ENCODE measurements at regions not wholly inside any gene's neighbourhood (a gene's known extent, or its start where the extent isn't known, plus 50 kb on each side); places are given as distances from the start of the nearest gene placed in this dataset.

DNA sequence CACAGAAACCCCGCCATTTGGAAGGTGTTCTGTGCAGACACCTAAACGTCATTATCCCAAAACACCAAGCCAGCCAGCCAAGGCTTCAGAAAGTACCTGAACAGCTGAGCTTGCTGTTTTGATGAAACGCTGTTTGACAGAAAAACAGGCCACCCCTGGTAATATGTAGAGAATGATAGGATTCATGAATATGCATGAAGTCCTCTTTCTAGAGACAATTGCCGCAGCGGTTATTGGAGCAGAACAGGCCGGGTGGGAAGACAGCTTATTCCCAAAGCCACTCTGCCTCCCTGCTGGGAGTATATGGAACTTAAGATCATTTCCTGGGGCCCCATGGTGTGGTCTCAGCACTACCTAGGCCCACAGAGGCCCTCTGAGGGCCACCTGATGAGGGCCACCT is 229.5 kb downstream of the UQCRFS1 start:
- DNase-seq (ENCODE audit: low read depth in 4 of 4, low spot score in 3 of 4) = no peak

DNA sequence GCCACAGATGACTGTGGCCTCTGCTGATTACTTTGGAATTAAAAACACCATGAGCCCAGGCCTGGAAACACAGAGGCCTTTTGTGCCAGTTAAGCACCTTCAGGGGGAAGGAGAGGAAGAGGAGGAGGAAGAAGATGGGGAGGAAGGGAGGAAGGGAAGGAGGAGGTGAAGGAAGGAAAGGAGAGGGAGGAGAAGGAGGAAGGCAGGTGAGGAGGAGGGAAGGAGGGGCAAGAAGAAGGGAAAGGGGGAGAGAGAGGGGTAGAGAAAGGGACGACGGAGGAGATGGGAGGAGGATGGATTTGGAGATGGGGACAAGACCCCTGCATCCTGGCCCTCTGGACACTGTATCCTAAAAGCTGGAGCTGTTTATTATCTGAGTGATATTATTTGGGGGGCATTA is 231.0 kb downstream of the UQCRFS1 start:
- no peak for DNase-seq (ENCODE audit: low read depth in 4 of 4, low spot score in 3 of 4)

DNA sequence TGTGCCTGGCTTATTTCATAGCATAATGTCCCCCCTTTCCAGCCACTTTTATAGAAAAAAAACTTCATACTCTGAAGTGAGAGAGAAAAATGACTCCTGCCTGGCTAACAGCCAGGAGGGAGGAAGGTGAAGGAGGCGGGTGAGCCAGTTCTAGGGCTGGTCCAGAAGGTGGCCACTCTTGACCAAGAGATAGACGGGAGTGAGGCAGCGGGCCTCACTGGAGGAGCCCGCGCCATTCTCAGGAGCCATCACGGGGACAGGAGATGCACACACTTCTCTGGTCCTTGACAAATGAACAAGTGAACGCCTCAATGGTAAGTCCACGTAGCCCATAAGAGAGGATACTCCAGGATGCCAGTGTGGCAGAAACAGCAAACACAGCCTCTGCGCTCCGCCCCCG is 231.4 kb downstream of the UQCRFS1 start:
- DNase-seq (ENCODE audit: low read depth in 4 of 4, low spot score in 3 of 4) = no peak

DNA sequence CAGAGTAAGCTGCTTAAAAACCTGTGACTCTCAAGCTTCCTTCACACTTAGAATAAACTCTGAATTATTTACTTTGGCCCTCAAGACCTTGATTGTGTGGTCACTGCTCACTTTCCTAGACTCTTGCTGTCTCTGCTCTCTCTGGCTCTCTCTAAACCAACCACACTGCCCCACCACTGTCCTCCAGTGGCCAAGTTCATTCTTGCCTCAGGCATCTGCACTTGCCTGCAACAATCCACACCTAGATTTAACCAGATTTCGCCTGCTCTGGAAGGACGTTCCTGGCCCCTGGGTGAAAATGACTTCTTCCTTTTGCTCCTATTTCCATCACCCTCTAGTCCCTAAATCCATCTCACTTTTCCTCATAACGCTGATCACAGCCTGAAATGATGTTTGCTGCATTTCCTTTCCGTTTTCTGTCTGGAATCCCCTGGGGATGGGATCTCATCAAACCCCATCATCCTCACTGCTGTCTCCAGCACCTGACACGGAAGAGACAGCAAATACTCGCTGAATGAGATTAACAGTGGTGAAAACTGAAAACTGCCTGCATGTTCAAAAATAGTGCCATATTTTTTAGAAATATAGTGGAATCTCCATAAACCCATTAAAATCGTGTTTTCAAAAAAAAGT is 232.6 kb downstream of the UQCRFS1 start:
- DNase-seq (ENCODE audit: low read depth in 4 of 4, low spot score in 3 of 4) = no peak

DNA sequence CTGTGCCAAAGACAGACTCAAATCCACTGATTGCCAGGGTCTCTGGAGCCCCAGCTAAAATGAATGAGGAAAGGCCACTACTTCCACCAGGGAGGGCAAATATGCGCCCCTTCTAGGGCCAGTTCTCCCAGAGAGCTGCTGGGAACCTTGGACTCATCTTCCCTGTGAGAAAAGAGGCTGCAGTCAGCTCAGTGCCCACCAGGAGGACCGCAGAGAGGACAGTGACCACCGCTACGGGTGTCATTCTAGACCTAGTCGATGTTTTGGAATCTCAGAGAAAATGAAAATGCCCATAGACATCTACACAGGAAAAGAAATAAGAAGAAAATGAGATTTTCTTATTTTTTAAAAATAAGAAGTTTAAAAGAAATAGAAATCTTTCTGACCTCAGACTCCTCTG is 235.1 kb downstream of the UQCRFS1 start:
- no peak for DNase-seq (ENCODE audit: low read depth in 4 of 4, low spot score in 3 of 4)

DNA sequence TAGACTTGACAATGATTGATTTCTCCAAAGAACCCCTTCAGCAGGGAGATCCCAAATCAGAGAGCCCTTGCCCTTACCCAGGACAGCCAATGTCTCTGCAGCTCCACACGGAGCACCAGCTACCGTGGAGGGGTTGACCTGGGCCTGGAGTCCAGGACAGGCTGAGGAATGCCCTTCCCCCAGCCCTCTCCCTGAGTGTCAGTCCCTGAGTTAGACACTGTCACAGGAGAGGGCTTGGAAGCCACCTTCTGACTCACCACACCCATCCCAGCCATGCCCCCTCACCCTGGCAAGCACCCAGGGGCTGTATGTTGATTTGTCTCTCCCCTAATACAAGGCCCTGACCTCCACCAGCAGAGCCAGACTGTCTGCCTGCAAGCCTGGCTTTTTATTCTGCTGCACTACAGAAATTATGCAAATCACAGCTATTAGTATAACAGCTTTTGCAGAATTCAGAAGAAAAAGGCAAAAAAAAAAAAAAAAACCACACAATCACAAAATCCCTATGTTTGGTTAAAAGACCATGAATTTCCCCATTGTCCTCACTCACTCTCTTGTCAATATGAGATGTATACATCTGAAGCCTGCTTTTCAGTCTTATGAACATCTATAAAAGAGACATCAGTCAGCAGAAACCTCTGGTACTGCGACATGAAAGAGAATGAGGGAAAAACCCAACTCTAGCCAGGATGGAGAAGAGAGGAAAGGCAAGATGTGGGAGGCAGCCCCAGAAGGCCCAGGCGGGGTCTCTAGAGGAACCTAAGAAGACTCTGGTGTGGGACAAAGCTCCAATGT is 240.7 kb downstream of the UQCRFS1 start:
- DNase-seq (ENCODE audit: low read depth in 4 of 4, low spot score in 3 of 4) = no peak

DNA sequence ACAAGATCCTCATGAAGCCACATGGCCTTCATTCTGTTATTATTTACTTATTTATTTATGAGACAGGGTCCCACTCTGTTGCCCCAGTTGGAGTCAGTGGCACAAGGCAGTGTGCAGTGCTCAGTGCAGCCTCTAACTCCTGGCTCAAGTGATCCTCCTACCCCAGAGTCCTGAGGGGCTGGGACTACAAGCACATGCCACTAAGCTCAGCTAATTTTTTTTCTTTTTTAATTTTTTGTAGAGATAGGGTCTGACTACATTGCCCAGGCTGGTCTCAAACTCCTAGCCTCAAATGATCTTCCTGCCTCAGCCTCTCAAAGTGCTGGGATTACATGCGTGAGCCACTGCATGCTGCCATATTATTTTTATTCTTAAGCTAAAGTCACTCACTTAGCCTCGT is 241.4 kb downstream of the UQCRFS1 start:
- DNase-seq (ENCODE audit: low read depth in 4 of 4, low spot score in 3 of 4) = no peak

DNA sequence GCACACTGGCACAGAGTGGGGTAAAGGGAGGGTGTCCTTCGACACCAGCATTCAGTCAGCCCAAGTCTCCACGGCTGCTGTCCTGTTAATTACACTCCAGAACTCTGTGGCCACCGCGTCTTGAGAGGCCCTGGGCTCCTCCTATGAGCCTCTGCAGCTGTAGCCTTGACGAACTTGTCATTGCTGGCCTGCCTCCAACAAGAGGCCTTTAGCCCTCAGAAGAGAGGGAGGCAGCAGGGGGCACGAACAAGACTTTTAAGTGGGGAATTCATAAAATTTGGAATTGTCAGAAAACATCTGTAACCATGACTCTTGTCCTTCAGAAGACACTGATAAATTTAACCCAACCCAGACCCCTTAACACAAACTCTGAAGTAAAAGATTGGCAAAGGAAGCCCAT is 241.9 kb downstream of the UQCRFS1 start:
- peak; percentile 58 to 71 (median 65) for DNase-seq (ENCODE audit: low read depth in 4 of 4, low spot score in 3 of 4)

DNA sequence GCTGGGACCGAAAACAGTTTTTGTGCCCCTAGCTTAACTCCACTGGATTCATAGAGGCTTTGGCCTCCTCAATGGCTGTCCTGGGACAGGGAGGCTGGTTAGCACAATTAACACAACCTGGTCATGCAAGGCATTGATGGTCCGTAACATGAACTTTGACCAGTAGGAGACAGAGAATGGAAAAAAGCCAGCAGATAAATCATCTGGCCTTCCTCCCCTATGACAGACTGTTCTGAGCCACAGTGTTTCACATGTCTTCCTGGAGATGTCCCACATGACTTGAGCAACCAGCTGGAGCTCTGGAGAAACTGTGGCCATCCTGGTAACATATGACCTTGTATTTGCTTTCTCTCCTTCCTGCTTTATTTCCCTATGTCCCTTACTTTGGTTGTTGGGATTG is 244.2 kb downstream of the UQCRFS1 start:
- no peak for DNase-seq (ENCODE audit: low read depth in 4 of 4, low spot score in 3 of 4)

DNA sequence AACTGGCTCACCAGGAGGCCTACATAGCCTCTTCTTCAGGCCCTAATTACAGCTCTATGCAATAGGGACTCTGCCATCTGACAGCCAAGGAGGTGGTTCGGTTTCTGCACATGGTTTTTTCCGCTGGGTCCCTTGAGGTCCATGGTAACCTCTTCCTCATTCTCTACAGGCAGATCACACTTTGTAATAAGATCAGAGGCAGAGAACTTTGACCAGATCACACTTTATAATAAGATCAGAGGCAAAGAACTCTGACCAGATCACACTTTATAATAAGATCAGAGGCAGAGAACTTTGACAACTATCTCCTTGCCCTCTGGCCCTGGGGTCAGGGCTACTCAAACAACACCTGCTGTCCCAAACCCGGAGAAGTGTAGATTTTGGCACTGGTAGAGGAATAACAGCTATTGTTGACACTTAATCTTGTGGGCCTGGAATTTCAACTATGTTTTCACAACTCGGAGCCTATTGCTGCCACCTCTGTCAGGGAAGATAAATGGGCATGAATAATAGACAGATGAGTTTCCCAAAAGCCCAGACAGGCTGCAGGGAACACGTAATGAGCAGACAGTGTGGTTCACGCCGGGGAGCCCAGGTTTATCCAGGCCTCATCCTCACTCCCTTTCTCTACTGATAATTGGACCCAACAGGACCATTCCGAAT is 246.1 kb downstream of the UQCRFS1 start:
- no peak for DNase-seq (ENCODE audit: low read depth in 4 of 4, low spot score in 3 of 4)

DNA sequence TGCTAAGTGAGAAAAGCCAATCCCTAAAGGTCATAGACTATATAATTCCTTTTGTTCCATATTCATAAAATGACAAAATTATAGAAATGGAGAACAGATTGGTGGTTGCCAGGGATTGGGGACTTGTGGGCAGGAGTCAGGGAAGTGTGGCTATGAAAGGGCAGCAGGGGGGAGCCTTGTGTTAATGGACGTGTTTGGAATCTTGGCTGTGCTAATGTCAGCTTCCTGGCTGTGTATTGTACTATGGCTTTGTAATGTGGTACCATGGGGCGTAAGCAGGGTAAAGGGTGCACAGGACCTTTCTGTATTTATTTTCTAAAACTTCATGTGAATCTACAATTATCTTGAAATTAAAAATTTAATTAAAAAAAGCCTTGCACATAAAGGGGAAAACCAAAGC is 248.5 kb downstream of the UQCRFS1 start:
- no peak for DNase-seq (ENCODE audit: low read depth in 4 of 4, low spot score in 3 of 4)

DNA sequence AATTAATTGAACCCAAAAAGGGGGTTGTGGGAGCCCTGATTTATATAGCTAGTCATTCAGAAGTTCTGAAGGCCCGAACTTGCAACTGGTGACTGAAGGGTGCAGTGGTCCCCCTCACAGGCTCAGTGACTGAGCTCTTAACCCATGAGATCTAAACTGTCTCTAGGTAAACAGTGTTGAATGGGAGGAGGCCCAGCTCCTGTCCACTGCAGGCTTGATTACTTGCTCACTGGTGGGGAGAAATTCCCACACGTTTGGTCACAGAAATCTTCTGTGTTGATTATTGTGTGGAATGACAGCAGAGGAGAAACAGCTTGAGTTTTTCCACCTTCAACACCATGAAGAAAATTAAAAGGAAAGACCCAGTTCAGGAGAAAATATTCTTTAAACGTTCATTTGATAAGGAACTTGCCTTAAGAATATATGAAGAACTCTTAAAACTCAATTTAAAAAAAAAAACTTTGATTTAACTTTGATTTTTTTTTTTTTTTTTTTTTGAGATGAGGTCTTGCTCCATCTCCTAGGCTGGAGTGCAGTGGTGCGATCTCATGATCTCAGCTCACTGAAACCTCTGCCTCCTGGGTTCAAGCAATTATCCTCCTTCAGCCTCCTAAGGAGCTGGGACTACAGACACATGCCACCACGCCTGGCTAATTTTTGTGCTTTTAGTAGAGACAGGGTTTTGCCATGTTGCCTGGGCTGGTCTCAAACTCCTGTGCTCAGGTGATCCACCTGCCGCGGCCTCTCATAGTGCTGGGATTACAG is 249.3 kb downstream of the UQCRFS1 start:
- no peak for DNase-seq (ENCODE audit: low read depth in 4 of 4, low spot score in 3 of 4)

DNA sequence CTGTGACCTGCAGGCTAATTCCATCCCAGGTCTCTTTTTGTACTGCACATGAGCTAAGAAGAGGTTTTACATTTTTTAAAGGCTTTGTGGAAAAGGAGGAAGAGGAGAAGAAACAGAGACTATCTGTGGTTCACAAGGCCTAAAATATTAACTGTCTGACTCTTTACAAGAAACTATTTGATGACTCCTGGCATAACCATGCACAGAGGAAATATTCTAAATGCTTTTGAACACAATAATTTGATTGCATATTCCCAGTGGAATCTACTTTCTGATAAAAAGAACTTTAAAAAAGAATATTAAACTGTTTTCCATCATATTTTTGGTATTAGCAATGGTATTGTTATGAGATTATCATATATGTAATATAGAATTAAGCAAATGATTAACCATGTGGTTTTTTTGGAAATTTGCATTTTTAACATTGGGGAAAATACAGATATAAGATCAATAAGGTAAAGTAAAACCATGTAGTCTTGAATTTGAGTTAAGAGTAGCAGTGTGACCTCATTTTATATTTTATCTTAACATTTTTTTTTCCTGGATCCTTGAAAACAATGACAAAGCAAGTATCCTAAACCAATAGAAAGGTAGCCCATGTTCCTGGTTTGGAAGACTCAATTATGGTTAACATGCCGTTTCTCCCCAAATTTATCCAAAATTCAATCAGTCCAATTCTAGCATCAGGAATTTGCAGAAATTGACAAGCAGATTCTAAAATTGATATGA is 251.0 kb downstream of the UQCRFS1 start:
- no peak for DNase-seq (ENCODE audit: low read depth in 4 of 4, low spot score in 3 of 4)

DNA sequence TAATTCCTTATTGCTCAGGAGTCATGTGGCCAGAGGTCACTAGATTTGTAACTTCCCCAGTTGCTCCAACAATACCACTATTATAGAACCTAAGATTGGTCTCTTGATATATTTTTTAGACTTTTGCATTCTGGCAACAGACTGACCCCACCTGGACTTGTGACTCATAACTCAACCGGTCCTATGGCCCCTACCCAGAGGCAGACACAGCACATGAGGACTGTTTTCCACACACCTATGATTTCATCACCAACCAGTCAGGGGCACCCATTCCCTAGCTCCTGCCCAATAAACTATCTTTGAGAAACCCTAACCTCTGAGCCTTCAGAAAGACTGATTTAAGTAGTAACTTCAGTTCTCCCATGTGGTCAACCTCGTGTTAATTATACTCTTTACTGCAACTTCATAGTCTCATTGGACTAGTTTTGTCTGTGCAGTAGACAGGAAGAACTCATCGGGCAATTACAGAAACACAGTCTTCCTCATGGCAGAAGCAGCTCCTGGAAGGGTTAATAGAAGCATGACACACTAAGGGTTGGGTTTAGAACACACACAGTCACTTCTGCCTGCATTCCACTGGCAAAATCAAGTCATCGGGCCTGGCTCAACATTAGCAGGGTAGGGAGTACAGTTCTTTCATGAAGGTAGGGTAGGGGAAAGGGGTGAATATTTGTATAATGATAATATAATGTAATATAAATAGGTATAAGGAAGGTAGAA is 251.8 kb downstream of the UQCRFS1 start:
- DNase-seq (ENCODE audit: low read depth in 4 of 4, low spot score in 3 of 4) = no peak

DNA sequence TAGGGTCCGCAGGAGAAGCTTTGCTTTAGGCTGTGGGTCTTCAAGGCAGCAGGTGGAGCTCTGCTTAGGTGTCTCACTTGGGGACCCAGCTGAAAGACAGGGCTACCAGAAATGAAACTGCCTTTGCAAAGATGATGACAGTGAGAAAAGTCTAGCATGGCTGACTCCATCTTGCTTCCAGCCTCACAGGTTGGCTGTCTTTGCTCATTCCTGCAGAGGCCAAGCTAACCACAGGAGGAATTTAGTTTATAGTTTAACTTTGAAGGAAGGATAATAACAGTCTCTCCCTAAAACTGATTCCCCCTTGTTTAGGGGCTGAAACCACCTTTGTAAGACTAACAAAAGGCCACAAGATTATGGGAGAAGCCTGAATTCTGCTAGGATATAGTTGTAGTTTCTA is 252.4 kb downstream of the UQCRFS1 start:
- no peak for DNase-seq (ENCODE audit: low read depth in 4 of 4, low spot score in 3 of 4)

DNA sequence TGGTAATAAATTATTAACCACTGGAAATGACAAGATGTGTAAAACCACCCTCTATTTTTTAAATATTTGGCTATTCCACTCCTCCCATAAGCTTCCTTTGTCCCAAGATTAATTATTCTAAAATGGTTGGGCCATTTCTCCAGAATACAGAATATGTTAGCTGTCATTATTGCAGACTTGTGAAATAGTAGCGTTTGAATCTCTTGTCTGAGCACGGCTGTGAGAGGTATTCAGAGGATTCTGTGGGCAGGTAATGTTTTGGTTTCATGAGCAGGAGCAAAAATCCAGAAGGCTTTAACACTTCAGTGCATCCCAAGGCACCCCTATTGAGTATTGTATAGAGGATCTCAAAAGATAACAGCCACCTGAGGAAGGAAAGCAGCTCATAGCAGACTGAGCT is 256.0 kb downstream of the UQCRFS1 start:
- DNase-seq (ENCODE audit: low read depth in 4 of 4, low spot score in 3 of 4) = no peak

DNA sequence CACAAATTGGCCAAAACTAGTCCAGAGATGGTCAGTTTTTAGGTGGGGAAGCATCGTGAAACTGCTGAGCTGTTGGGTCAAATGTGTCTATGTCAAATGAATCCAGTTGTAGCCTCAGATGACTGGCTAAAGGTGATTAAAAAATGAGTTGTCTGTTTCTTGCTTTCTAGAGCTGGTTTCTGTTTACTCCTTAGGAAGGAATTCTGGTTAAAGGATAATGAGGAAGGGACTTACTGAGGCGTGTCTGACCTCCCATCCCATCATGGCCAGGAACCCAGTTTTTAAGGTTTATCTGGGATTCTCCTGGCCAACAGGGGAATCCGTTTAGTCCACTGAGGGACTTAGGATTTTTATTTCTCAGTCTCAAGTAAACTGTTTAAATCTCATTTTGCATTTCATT is 256.5 kb downstream of the UQCRFS1 start:
- DNase-seq (ENCODE audit: low read depth in 4 of 4, low spot score in 3 of 4) = no peak

DNA sequence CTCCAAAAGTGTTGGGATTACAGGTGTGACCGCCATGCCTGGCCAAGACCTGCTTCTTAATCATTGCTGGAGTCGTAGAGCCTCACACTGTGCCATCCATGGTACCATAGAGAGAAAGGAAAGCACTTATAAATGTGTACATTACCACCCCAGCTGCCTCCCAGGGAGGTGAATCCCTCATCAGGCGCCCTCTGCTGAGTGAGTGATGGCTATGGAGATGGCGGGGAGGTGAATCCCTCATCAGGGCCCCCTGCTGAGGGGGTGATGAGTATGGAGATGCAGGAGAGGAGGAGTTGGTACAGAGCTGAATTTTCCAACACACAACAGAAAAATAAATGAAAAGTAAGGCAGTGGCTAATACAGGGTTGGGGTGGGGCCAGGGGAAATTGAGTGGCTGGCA is 263.4 kb downstream of the UQCRFS1 start:
- no peak for DNase-seq (ENCODE audit: low read depth in 4 of 4, low spot score in 3 of 4)

DNA sequence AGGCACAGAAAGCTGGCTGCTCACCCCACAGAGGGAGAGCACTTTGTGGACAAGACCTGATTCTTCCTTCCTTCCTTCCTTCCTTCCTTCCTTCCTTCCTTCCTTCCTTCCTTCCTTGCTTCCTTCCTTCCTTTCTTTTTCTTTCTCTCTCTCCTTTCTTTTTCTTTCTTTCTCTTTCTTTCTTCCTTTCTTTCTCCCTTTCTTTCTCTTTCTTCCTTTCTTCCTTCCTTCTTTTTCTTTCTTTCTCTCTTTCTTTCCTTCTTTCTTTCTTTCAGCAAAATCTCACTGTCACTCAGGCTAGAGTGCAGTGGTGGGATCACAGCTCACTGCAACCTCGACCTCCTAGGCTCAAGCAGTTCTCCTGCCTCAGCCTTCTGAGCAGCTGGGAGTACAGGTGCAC is 263.9 kb downstream of the UQCRFS1 start:
- DNase-seq (ENCODE audit: low read depth in 4 of 4, low spot score in 3 of 4) = no peak

DNA sequence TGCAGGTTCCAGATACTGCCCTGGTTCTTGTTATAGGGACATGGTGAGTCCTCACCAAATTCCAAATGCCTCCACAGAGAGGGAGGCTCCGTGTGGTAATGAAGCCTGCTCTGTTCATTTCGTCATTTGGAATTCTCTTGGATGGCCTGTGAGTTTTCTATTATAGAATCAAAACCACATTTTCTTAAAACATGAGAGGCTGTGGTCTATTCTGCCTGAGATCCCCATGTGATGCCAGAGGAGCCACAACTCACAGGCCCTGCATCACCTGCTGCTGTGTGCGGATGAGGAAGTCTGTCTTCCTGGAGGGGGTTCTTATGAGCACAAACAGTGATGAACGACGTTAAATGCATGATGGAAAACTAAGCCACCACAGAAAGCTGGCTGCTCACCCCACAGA is 264.4 kb downstream of the UQCRFS1 start:
- DNase-seq (ENCODE audit: low read depth in 4 of 4, low spot score in 3 of 4) = no peak
